PC-3 (cell line): ENCODE measurements at regions not wholly inside any gene's neighbourhood (a gene's known extent, or its start where the extent isn't known, plus 50 kb on each side); places are given as distances from the start of the nearest gene placed in this dataset.

Source experiments
- EZH2 ChIP-seq: fragments of 300-600 bp; sonication (generic); IDR thresholded peaks from one replicate; pipeline ENCODE4 v1.6.1; 2017; ENCODE audit warnings: antibody characterized with exemption, mild to moderate bottlenecking, low read length; ENCODE audit not compliant: unreplicated experiment
- TF ChIP-seq, protein P1 (sequence below): fragments of 300-600 bp; sonication (generic); conservative IDR thresholded peaks from 2 replicates; pipeline ENCODE4 v1.5.1; 2017; ENCODE audit warnings: antibody characterized with exemption, low read depth, mild to moderate bottlenecking, low read length

DNA sequence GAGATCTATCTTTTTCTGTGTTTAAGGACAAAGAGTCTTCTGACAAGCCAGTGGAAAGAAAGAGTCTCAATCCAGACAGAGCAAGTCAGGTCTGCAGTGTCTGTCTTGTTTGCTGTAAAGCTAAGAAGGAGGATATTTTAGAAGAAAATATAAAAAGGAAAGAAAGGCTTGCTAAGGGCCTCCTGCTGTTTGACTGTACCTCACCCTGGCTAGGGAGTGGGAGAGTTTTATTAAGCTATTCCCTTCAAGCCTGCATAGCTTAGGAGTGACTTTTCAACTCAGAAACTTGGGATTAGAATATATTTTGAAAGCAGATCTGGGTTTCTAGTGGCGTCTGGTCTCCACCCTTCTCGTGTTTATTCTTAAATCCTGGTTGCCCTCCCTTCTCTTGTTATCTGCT, 460.0 kb downstream of the COG6 start:
- TF ChIP-seq, protein P1, sequence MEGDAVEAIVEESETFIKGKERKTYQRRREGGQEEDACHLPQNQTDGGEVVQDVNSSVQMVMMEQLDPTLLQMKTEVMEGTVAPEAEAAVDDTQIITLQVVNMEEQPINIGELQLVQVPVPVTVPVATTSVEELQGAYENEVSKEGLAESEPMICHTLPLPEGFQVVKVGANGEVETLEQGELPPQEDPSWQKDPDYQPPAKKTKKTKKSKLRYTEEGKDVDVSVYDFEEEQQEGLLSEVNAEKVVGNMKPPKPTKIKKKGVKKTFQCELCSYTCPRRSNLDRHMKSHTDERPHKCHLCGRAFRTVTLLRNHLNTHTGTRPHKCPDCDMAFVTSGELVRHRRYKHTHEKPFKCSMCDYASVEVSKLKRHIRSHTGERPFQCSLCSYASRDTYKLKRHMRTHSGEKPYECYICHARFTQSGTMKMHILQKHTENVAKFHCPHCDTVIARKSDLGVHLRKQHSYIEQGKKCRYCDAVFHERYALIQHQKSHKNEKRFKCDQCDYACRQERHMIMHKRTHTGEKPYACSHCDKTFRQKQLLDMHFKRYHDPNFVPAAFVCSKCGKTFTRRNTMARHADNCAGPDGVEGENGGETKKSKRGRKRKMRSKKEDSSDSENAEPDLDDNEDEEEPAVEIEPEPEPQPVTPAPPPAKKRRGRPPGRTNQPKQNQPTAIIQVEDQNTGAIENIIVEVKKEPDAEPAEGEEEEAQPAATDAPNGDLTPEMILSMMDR = no peak
- no peak for TF ChIP-seq EZH2
